IMR-90 (cell line): ENCODE measurements at regions not wholly inside any gene's neighbourhood (a gene's known extent, or its start where the extent isn't known, plus 50 kb on each side); places are given as distances from the start of the nearest gene placed in this dataset.

Source experiments
- ATAC-seq: fragments of 200-7000 bp; cut with Tn5 transposase; 2 replicates; pipeline ENCODE4 v1.9.1; 2020; ENCODE audit warnings: low read depth, mild to moderate bottlenecking, moderate library complexity
- BruUV-seq: library from RNA; stranded (reverse); fragments of 400-500 nt; replicated peaks from 2 replicates; lab custom pipeline; 2021; lab: Mats Ljungman, UMichigan
- CTCF ChIA-PET: fragments of 300-600 bp; formaldehyde crosslinking; extraction: SDS; loops from one replicate; lab custom pipeline; 2021; ENCODE audit warnings: antibody characterized with exemption; lab: Yijun Ruan, JAX
- POLR2A ChIA-PET: fragments of 300-600 bp; sonication (Branson Sonifier 250); formaldehyde crosslinking; loops from one replicate; lab custom pipeline; 2022; ENCODE audit warnings: antibody characterized with exemption; ENCODE audit not compliant: unreplicated experiment; lab: Charles Lee
- DNase-seq: peaks from one replicate; pipeline ENCODE4 v3.0.0; 2013
- H2AFZ ChIP-seq: replicated peaks from 2 replicates; pipeline ENCODE3; 2013; ENCODE audit warnings: low read length, mild to moderate bottlenecking; ENCODE audit not compliant: poor library complexity
- H2AK5ac ChIP-seq: 2 replicates; pipeline ENCODE4 v1.6.1; 2013; ENCODE audit warnings: low read depth, low read length, inconsistent platforms
- H2AK9ac ChIP-seq: replicated peaks from 2 replicates; pipeline ENCODE3; 2013; ENCODE audit warnings: mild to moderate bottlenecking, low read depth, low read length, moderate library complexity; ENCODE audit not compliant: poor library complexity
- H2BK120ac ChIP-seq: 2 replicates; pipeline ENCODE4 v1.6.1; 2013; ENCODE audit warnings: low read depth, low read length, inconsistent platforms
- H2BK15ac ChIP-seq: 3 replicates; pipeline ENCODE4 v1.6.1; 2013; ENCODE audit warnings: low read depth, low read length, inconsistent platforms
- H2BK20ac ChIP-seq: 2 replicates; pipeline ENCODE4 v1.6.1; 2013; ENCODE audit warnings: low read depth, mild to moderate bottlenecking, inconsistent platforms, low read length, moderate library complexity
- H2BK5ac ChIP-seq: 2 replicates; pipeline ENCODE4 v1.6.1; 2013; ENCODE audit warnings: mild to moderate bottlenecking, low read depth, low read length, inconsistent platforms; ENCODE audit not compliant: poor library complexity, severe bottlenecking
- H3K14ac ChIP-seq: replicated peaks from 2 replicates; pipeline ENCODE4 v1.6.1; 2013; ENCODE audit warnings: low read depth, low read length, inconsistent platforms
- H3K18ac ChIP-seq: 2 replicates; pipeline ENCODE4 v1.6.1; 2013; ENCODE audit warnings: low read depth, low read length, control low read depth
- H3K23ac ChIP-seq: 2 replicates; pipeline ENCODE4 v1.6.1; 2013; ENCODE audit warnings: low read depth, low read length, inconsistent platforms
- H3K27ac ChIP-seq: 2 replicates; pipeline ENCODE4 v1.5.1; 2013; ENCODE audit warnings: mild to moderate bottlenecking, control low read depth, low read length; ENCODE audit not compliant: insufficient read depth
- H3K27me3 ChIP-seq: 2 replicates; pipeline ENCODE4 v1.6.1; 2013; ENCODE audit warnings: low read length; ENCODE audit not compliant: control insufficient read depth, insufficient read depth
- H3K36me3 ChIP-seq: 2 replicates; pipeline ENCODE4 v1.6.1; 2013; ENCODE audit warnings: low read length, mixed read lengths; ENCODE audit not compliant: control insufficient read depth, insufficient read depth
- H3K4ac ChIP-seq: 2 replicates; pipeline ENCODE4 v1.6.1; 2013; ENCODE audit warnings: low read depth, low read length, inconsistent platforms
- H3K4me1 ChIP-seq: 2 replicates; pipeline ENCODE4 v1.6.1; 2013; ENCODE audit warnings: low read length, mixed read lengths; ENCODE audit not compliant: control insufficient read depth, insufficient read depth
- H3K4me2 ChIP-seq: 2 replicates; pipeline ENCODE4 v1.6.1; 2013; ENCODE audit warnings: low read depth, mild to moderate bottlenecking, control low read depth, low read length, moderate library complexity
- H3K4me3 ChIP-seq: 2 replicates; pipeline ENCODE4 v1.5.1; 2013; ENCODE audit warnings: low read depth, mild to moderate bottlenecking, control low read depth, low read length, moderate library complexity; ENCODE audit not compliant: insufficient read depth
- H3K56ac ChIP-seq: 2 replicates; pipeline ENCODE4 v1.6.1; 2013; ENCODE audit warnings: low read length, inconsistent platforms; ENCODE audit not compliant: insufficient read depth; ENCODE audit errors: extremely low read depth
- H3K79me1 ChIP-seq, 2 experiments: 2 replicates each; pipeline ENCODE4 v1.6.1; 2013; ENCODE audit warnings: low read length in 2 of 2, inconsistent platforms in 1 of 2, low read depth in 1 of 2
- H3K9ac ChIP-seq: 2 replicates; pipeline ENCODE4 v1.6.1; 2013; ENCODE audit warnings: low read depth, low read length, control low read depth
- H3K9me1 ChIP-seq: 2 replicates; pipeline ENCODE4 v1.6.1; 2013; ENCODE audit warnings: low read length, inconsistent platforms; ENCODE audit not compliant: insufficient read depth
- H3K9me3 ChIP-seq: 2 replicates; pipeline ENCODE4 v1.6.1; 2013; ENCODE audit warnings: low read length; ENCODE audit not compliant: control insufficient read depth, insufficient read depth
- H4K20me1 ChIP-seq: 2 replicates; pipeline ENCODE4 v1.6.1; 2013; ENCODE audit warnings: low read length, inconsistent platforms; ENCODE audit not compliant: insufficient read depth
- H4K5ac ChIP-seq: 2 replicates; pipeline ENCODE4 v1.6.1; 2013; ENCODE audit warnings: mild to moderate bottlenecking, low read depth, low read length, control low read depth
- H4K8ac ChIP-seq, 2 experiments: 2 replicates each; pipeline ENCODE4 v1.6.1; 2013; ENCODE audit warnings: low read depth in 2 of 2, low read length in 2 of 2, control low read depth in 1 of 2, inconsistent platforms in 1 of 2
- H4K91ac ChIP-seq: 2 replicates; pipeline ENCODE4 v1.6.1; 2013; ENCODE audit warnings: low read depth, low read length, inconsistent platforms; ENCODE audit not compliant: insufficient read depth
- BHLHE40 ChIP-seq: fragments of 150-350 bp; IDR thresholded peaks from 2 replicates; pipeline ENCODE4 v1.6.1; 2016; ENCODE audit warnings: mild to moderate bottlenecking, low read depth, low read length
- CEBPB ChIP-seq: IDR thresholded peaks from 2 replicates; pipeline ENCODE4 v1.6.1; 2012; ENCODE audit warnings: low read depth, low read length, improper control_type of control experiment
- CHD1 ChIP-seq: IDR thresholded peaks from 2 replicates; pipeline ENCODE4 v1.6.1; 2012; ENCODE audit warnings: low read depth, low read length, improper control_type of control experiment
- FOS ChIP-seq: fragments of 150-350 bp; IDR thresholded peaks from 2 replicates; pipeline ENCODE4 v1.6.1; 2016; ENCODE audit warnings: low read depth, low read length
- MAFK ChIP-seq: IDR thresholded peaks from 2 replicates; pipeline ENCODE4 v1.6.1; 2012; ENCODE audit warnings: low read depth, low read length, improper control_type of control experiment
- MAZ ChIP-seq: IDR thresholded peaks from 2 replicates; pipeline ENCODE4 v1.6.1; 2012; ENCODE audit warnings: low read depth, mild to moderate bottlenecking, low read length, improper control_type of control experiment, moderate library complexity, borderline replicate concordance
- MXI1 ChIP-seq: IDR thresholded peaks from 2 replicates; pipeline ENCODE4 v1.6.1; 2012; ENCODE audit warnings: low read depth, mild to moderate bottlenecking, low read length, moderate library complexity, borderline replicate concordance
- NFE2L2 ChIP-seq: fragments of 150-350 bp; IDR thresholded peaks from 2 replicates; pipeline ENCODE4 v1.6.1; 2016; ENCODE audit warnings: low read depth, mild to moderate bottlenecking, low read length
- POLR2A ChIP-seq: IDR thresholded peaks from 2 replicates; pipeline ENCODE4 v1.6.1; 2012; ENCODE audit warnings: mild to moderate bottlenecking, low read depth, low read length
- RAD21 ChIP-seq: IDR thresholded peaks from 2 replicates; pipeline ENCODE4 v1.6.1; 2012; ENCODE audit warnings: low read length, improper control_type of control experiment
- RCOR1 ChIP-seq: IDR thresholded peaks from 2 replicates; pipeline ENCODE4 v1.6.1; 2012; ENCODE audit warnings: mild to moderate bottlenecking, low read length, improper control_type of control experiment; ENCODE audit not compliant: insufficient replicate concordance
- RFX5 ChIP-seq: IDR thresholded peaks from 2 replicates; pipeline ENCODE4 v1.8.0; 2012; ENCODE audit warnings: low read depth, mild to moderate bottlenecking, low read length, moderate library complexity
- SMC3 ChIP-seq: fragments of 150-350 bp; IDR thresholded peaks from 2 replicates; pipeline ENCODE4 v1.6.1; 2016; ENCODE audit warnings: low read depth, mild to moderate bottlenecking, antibody characterized with exemption, low read length, moderate library complexity
- WGBS, 2 experiments: methylation state at CpG; one replicate each; pipeline versions ENCODE4 v1.1.5 to v1.1.7; 2013; ENCODE audit warnings: missing lambda C conversion rate in 2 of 2; ENCODE audit not compliant: insufficient read length in 1 of 2; ENCODE audit errors: extremely low coverage in 2 of 2; 5-methylcytosine and 5-hydroxymethylcytosine counted together
- dilution Hi-C: fragments of 300-500 bp; cut with HindIII; formaldehyde crosslinking; loops from one replicate; pipeline ENCODE4 v1.14.3; 2018; ENCODE audit warnings: low sequenced_read_pairs; ENCODE audit not compliant: unreplicated experiment
- in situ Hi-C: fragments of 300-500 bp; cut with MboI; formaldehyde crosslinking; loops from 3 replicates; pipeline ENCODE4 v1.14.3; 2019; ENCODE audit warnings: low sequenced_read_pairs, inconsistent platforms, mixed read lengths
- intact Hi-C: fragments of 100-400 bp; cut with micrococcal nuclease; formaldehyde crosslinking; loops from 2 replicates; pipeline ENCODE4 v1.10.0; 2022
- TF ChIP-seq, protein P1 (sequence below): fragments of 150-350 bp; IDR thresholded peaks from 2 replicates; pipeline ENCODE4 v1.6.1; 2017; ENCODE audit warnings: mild to moderate bottlenecking, antibody characterized with exemption, low read length, low read depth
- TF ChIP-seq, protein P2 (sequence below): conservative IDR thresholded peaks from 2 replicates; pipeline ENCODE4 v1.5.1; 2012; ENCODE audit warnings: mild to moderate bottlenecking, low read depth, low read length, improper control_type of control experiment
- TF ChIP-seq, protein P3 (sequence below): fragments of 150-350 bp; IDR thresholded peaks from 2 replicates; pipeline ENCODE4 v1.6.1; 2016; ENCODE audit warnings: low read depth, mild to moderate bottlenecking, low read length, moderate library complexity, borderline replicate concordance

DNA sequence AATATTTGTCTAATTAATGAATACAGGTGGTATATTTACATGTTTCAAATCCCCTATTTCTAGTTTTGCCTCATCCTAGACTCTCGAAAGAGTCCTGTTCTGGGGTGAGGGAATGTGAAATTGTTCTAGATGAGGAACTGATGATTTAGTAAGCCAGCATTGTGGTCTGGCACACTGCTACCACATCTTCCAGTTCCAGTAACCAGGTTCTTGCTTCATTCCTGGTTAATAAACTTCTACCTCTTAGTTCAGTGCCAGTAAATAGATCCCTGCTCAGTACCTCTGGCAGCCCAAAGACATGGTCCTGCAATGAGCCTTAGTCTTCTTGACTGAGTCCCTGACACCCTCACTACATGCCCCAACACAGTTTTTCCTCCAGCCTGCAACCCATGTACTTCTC is 207.7 kb downstream of the SREK1 start:
- H2BK5ac ChIP-seq: no peak overlapping the region
- no peak overlapping the region for H4K91ac ChIP-seq
- H2AK9ac ChIP-seq: no peak overlapping the region
- H4K5ac ChIP-seq: no peak overlapping the region
- H3K9me3 ChIP-seq: no peaks in the 10 kb centered on the region
- H3K4me3 ChIP-seq: no peak overlapping the region
- CTCF ChIA-PET: no interaction called here
- no peak for DNase-seq
- no peak overlapping the region for H3K27ac ChIP-seq
- in situ Hi-C loops: no loop called here
- no peak overlapping the region for H3K4ac ChIP-seq
- H3K23ac ChIP-seq: no peak overlapping the region
- no peaks in the 10 kb centered on the region for H3K79me1 ChIP-seq
- H2BK120ac ChIP-seq: no peak overlapping the region
- no peak overlapping the region for H2AK5ac ChIP-seq
- H3K4me1 ChIP-seq: no peaks in the 10 kb centered on the region
- no peak overlapping the region for H4K8ac ChIP-seq
- H3K9me1 ChIP-seq: peaks cover 4% of the 10 kb centered on the region; the same call in 1 of the 2 replicates
- TF ChIP-seq CEBPB (no peak), MAFK (no peak), NFE2L2 (no peak), RCOR1 (no peak), CHD1 (no peak), POLR2A (no peak), RAD21 (no peak), MXI1 (no peak), MAZ (no peak), BHLHE40 (no peak), FOS (no peak), RFX5 (no peak), SMC3 (no peak)
- TF ChIP-seq, protein P1, sequence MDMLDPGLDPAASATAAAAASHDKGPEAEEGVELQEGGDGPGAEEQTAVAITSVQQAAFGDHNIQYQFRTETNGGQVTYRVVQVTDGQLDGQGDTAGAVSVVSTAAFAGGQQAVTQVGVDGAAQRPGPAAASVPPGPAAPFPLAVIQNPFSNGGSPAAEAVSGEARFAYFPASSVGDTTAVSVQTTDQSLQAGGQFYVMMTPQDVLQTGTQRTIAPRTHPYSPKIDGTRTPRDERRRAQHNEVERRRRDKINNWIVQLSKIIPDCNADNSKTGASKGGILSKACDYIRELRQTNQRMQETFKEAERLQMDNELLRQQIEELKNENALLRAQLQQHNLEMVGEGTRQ: no peak
- TF ChIP-seq, protein P2, sequence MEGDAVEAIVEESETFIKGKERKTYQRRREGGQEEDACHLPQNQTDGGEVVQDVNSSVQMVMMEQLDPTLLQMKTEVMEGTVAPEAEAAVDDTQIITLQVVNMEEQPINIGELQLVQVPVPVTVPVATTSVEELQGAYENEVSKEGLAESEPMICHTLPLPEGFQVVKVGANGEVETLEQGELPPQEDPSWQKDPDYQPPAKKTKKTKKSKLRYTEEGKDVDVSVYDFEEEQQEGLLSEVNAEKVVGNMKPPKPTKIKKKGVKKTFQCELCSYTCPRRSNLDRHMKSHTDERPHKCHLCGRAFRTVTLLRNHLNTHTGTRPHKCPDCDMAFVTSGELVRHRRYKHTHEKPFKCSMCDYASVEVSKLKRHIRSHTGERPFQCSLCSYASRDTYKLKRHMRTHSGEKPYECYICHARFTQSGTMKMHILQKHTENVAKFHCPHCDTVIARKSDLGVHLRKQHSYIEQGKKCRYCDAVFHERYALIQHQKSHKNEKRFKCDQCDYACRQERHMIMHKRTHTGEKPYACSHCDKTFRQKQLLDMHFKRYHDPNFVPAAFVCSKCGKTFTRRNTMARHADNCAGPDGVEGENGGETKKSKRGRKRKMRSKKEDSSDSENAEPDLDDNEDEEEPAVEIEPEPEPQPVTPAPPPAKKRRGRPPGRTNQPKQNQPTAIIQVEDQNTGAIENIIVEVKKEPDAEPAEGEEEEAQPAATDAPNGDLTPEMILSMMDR: no peak
- TF ChIP-seq, protein P3, sequence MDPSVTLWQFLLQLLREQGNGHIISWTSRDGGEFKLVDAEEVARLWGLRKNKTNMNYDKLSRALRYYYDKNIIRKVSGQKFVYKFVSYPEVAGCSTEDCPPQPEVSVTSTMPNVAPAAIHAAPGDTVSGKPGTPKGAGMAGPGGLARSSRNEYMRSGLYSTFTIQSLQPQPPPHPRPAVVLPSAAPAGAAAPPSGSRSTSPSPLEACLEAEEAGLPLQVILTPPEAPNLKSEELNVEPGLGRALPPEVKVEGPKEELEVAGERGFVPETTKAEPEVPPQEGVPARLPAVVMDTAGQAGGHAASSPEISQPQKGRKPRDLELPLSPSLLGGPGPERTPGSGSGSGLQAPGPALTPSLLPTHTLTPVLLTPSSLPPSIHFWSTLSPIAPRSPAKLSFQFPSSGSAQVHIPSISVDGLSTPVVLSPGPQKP: no peak
- no peaks in the 10 kb centered on the region for H3K36me3 ChIP-seq
- no TSS peak for BruUV-seq
- intact Hi-C loops: no loop called here
- no peaks in the 10 kb centered on the region; the same call in 1 of the 2 replicates for H3K27me3 ChIP-seq
- ATAC-seq: no peak
- WGBS, 2 experiments: no CpG with 5 or more reads among the region's 1 CpG
- no peak overlapping the region for H3K4me2 ChIP-seq
- dilution Hi-C loops: no loop called here
- H3K56ac ChIP-seq: no peak overlapping the region
- no peaks in the 10 kb centered on the region for H4K20me1 ChIP-seq
- POLR2A ChIA-PET: no interaction called here
- no peak overlapping the region for H3K18ac ChIP-seq
- H2BK20ac ChIP-seq: no peak overlapping the region
- H3K14ac ChIP-seq: no peak overlapping the region
- H3K9ac ChIP-seq: no peak overlapping the region
- no peak overlapping the region for H2BK15ac ChIP-seq
- no peak overlapping the region for H2AFZ ChIP-seq
